LNCaP clone FGC (cell line): ENCODE measurements at regions not wholly inside any gene's neighbourhood (a gene's known extent, or its start where the extent isn't known, plus 50 kb on each side); places are given as distances from the start of the nearest gene placed in this dataset.

Experiments
- DNase-seq: peaks from one replicate; pipeline ENCODE4 v3.0.0-alpha.2; 2011; ENCODE audit warnings: low read depth
- H3K4me3 ChIP-seq: 2 replicates; pipeline ENCODE4 v1.5.1; 2011; ENCODE audit warnings: mild to moderate bottlenecking, low read depth, low read length, control low read depth
- CTCF ChIP-seq: IDR thresholded peaks from 2 replicates; pipeline ENCODE4 v1.5.1; 2012; ENCODE audit warnings: mild to moderate bottlenecking; ENCODE audit not compliant: control insufficient read depth, insufficient read depth; ENCODE audit errors: extremely low read depth

GRCh38 chr7:89809291-89809690, 345.0 kb upstream of the STEAP1 start:
- no peak for DNase-seq
- H3K4me3 ChIP-seq = no peak overlapping the region
- no peak for TF ChIP-seq CTCF

GRCh38 chr7:89813081-89813480, 341.2 kb upstream of the STEAP1 start:
- no peak for TF ChIP-seq CTCF
- H3K4me3 ChIP-seq = no peak overlapping the region
- DNase-seq = no peak

GRCh38 chr7:89826121-89826520, 328.1 kb upstream of the STEAP1 start:
- DNase-seq = no peak
- no peak for TF ChIP-seq CTCF
- no peak overlapping the region for H3K4me3 ChIP-seq

GRCh38 chr7:89826557-89826956, 327.7 kb upstream of the STEAP1 start:
- no peak for TF ChIP-seq CTCF
- DNase-seq = no peak
- no peak overlapping the region for H3K4me3 ChIP-seq

GRCh38 chr7:89837515-89837914, 316.8 kb upstream of the STEAP1 start:
- no peak for TF ChIP-seq CTCF
- no peak for DNase-seq
- H3K4me3 ChIP-seq = no peak overlapping the region

- no peak overlapping the region for H3K4me3 ChIP-seq
- no peak for TF ChIP-seq CTCF
- DNase-seq = no peak
Measured at GRCh38 chr7:89839329-89839728, 314.9 kb upstream of the STEAP1 start.

- no peak overlapping the region for H3K4me3 ChIP-seq
Measured at GRCh38 chr7:89845952-89846351, 308.3 kb upstream of the STEAP1 start.

More at GRCh38 chr7:89845952-89846351, 308.3 kb upstream of the STEAP1 start:
- TF ChIP-seq CTCF = no peak
- no peak for DNase-seq
